ENCODE measurements at regions not wholly inside any gene's neighbourhood (a gene's known extent, or its start where the extent isn't known, plus 50 kb on each side); places are given as distances from the start of the nearest gene placed in this dataset.
"Not testable (repeated sequence)": the region's sequence is repeated elsewhere in the genome, so short reads cannot be mapped to it uniquely, and the experiment has no call there.

GRCh38 chr2:138066139-138066806 lies 102.0 kb downstream of the HNMT start:
- Histone ChIP-seq H3K4me1 (no peaks in the 10 kb centered on the region), H3K27me3 (no peaks in the 10 kb centered on the region), H3K36me3 (no peaks in the 10 kb centered on the region), H3K27ac (no peak overlapping the region), H3K9me3 (no peaks in the 10 kb centered on the region), H3K4me3 (no peak overlapping the region)
- TF ChIP-seq CTCF (IDR thresholded peaks at IDR 0.05): no peak
- no peak for DNase-seq (ENCODE audit: low spot score)

GRCh38 chr2:138066841-138067240 lies 102.6 kb downstream of the HNMT start:
- no peaks in the 10 kb centered on the region for H3K36me3 ChIP-seq
- TF ChIP-seq CTCF (IDR thresholded peaks at IDR 0.05): no peak
- H3K27ac ChIP-seq: no peak overlapping the region
- DNase-seq (ENCODE audit: low spot score): no peak
- H3K4me3 ChIP-seq: no peak overlapping the region
- H3K27me3 ChIP-seq: no peaks in the 10 kb centered on the region
- no peaks in the 10 kb centered on the region for H3K9me3 ChIP-seq
- H3K4me1 ChIP-seq: no peaks in the 10 kb centered on the region

GRCh38 chr2:138068669-138069068 lies 104.4 kb downstream of the HNMT start:
- not testable (repeated sequence) for H3K4me3 ChIP-seq; H3K4me1 ChIP-seq; H3K27ac ChIP-seq; H3K36me3 ChIP-seq; DNase-seq (ENCODE audit: low spot score); H3K27me3 ChIP-seq; H3K9me3 ChIP-seq

GRCh38 chr2:138071042-138071719 lies 106.9 kb downstream of the HNMT start:
- H3K27ac ChIP-seq; H3K36me3 ChIP-seq; DNase-seq (ENCODE audit: low spot score); H3K4me1 ChIP-seq; H3K27me3 ChIP-seq; H3K9me3 ChIP-seq; H3K4me3 ChIP-seq: not testable (repeated sequence)

GRCh38 chr2:138071720-138072719 lies 107.7 kb downstream of the HNMT start:
- H3K27ac ChIP-seq: no peak overlapping the region

GRCh38 chr2:138078153-138078552 lies 113.9 kb downstream of the HNMT start:
- no peak for DNase-seq (ENCODE audit: low spot score)
- Histone ChIP-seq H3K4me3 (no peak overlapping the region), H3K9me3 (no peaks in the 10 kb centered on the region)

More at GRCh38 chr2:138071720-138072719, 107.7 kb downstream of the HNMT start:
- no peaks in the 10 kb centered on the region for H3K36me3 ChIP-seq
- DNase-seq (ENCODE audit: low spot score): no peak
- H3K4me3 ChIP-seq: no peak overlapping the region
- no peaks in the 10 kb centered on the region for H3K4me1 ChIP-seq
- no peaks in the 10 kb centered on the region for H3K27me3 ChIP-seq
- no peak for TF ChIP-seq CTCF (IDR thresholded peaks at IDR 0.05)
- no peaks in the 10 kb centered on the region for H3K9me3 ChIP-seq

More at GRCh38 chr2:138078153-138078552, 113.9 kb downstream of the HNMT start:
- H3K27ac ChIP-seq: no peak overlapping the region
- H3K36me3 ChIP-seq: no peaks in the 10 kb centered on the region
- H3K4me1 ChIP-seq: no peaks in the 10 kb centered on the region
- TF ChIP-seq CTCF (IDR thresholded peaks at IDR 0.05): no peak
- H3K27me3 ChIP-seq: no peaks in the 10 kb centered on the region
